Mucosa of rectum (tissue), 2 donors: ENCODE measurements at regions not wholly inside any gene's neighbourhood (a gene's known extent, or its start where the extent isn't known, plus 50 kb on each side); places are given as distances from the start of the nearest gene placed in this dataset.

Experiments
- H3K27ac ChIP-seq, 2 donors: one replicate each; pipeline ENCODE4 v1.7.0; 2013; ENCODE audit warnings: inconsistent platforms in 2 of 2, low read depth in 2 of 2, low read length in 2 of 2
- H3K27me3 ChIP-seq, 2 donors: one replicate each; pipeline ENCODE4 v1.7.0; 2013; ENCODE audit warnings: low read length in 2 of 2; ENCODE audit not compliant: control insufficient read depth in 2 of 2, insufficient read depth in 2 of 2
- H3K36me3 ChIP-seq, 2 donors: one replicate each; pipeline ENCODE4 v1.7.0; 2013; ENCODE audit warnings: low read length in 2 of 2; ENCODE audit not compliant: control insufficient read depth in 2 of 2, insufficient read depth in 2 of 2
- H3K4me1 ChIP-seq, 2 donors: one replicate each; pipeline ENCODE4 v1.7.0; 2013; ENCODE audit warnings: low read length in 2 of 2, mild to moderate bottlenecking in 1 of 2; ENCODE audit not compliant: control insufficient read depth in 2 of 2, insufficient read depth in 2 of 2
- H3K4me3 ChIP-seq, 2 donors: one replicate each; pipeline ENCODE4 v1.7.0; 2013; ENCODE audit warnings: low read length in 2 of 2
- H3K9ac ChIP-seq, 2 donors: one replicate each; pipeline ENCODE4 v1.7.0; 2013; ENCODE audit warnings: low read length in 2 of 2, low read depth in 1 of 2, mild to moderate bottlenecking in 1 of 2
- H3K9me3 ChIP-seq, 2 donors: one replicate each; pipeline ENCODE4 v1.7.0; 2013; ENCODE audit warnings: low read length in 2 of 2; ENCODE audit not compliant: control insufficient read depth in 2 of 2
- donor health status: healthy.
- donor health status: Normal muscosa, but diverticular disease.

DNA sequence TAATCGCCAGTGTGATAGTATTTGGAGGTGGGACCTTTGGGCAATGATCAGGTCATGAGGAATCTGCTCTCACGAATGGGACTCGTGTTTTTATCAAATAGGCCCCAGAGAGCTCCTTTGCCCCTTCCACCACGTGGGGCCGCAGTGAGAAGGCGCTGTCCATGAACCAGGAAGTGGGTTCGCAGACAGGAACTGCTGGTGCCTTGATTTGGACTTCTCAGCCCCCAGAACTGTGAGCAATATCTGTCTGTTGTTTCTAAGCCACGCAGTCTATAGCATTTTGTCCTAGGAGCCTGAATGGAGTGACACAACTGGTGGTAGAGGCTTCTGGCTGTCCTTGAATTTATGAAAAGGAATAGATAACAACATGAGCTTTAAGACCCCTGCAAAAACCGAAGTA lies 111.2 kb upstream of the HDAC4 start:
- no peaks in the 10 kb centered on the region for H3K4me1 ChIP-seq
- H3K27me3 ChIP-seq = no peaks in the 10 kb centered on the region
- H3K27ac ChIP-seq = no peak overlapping the region

GRCh38 chr2:239509373-239510143 lies 108.7 kb upstream of the HDAC4 start:
- Histone ChIP-seq H3K4me3 (no peak overlapping the region), H3K4me1 (no peaks in the 10 kb centered on the region), H3K9ac (no peak overlapping the region), H3K27ac (no peak overlapping the region), H3K27me3 (no peaks in the 10 kb centered on the region), H3K36me3 (no peaks in the 10 kb centered on the region), H3K9me3 (no peaks in the 10 kb centered on the region)

More for the DNA sequence above, 111.2 kb upstream of the HDAC4 start:
- Histone ChIP-seq H3K4me3 (no peak overlapping the region), H3K36me3 (no peaks in the 10 kb centered on the region), H3K9me3 (no peaks in the 10 kb centered on the region), H3K9ac (no peak overlapping the region)

GRCh38 chr2:239508261-239508660 lies 107.4 kb upstream of the HDAC4 start:
- H3K36me3 ChIP-seq = no peaks in the 10 kb centered on the region

DNA sequence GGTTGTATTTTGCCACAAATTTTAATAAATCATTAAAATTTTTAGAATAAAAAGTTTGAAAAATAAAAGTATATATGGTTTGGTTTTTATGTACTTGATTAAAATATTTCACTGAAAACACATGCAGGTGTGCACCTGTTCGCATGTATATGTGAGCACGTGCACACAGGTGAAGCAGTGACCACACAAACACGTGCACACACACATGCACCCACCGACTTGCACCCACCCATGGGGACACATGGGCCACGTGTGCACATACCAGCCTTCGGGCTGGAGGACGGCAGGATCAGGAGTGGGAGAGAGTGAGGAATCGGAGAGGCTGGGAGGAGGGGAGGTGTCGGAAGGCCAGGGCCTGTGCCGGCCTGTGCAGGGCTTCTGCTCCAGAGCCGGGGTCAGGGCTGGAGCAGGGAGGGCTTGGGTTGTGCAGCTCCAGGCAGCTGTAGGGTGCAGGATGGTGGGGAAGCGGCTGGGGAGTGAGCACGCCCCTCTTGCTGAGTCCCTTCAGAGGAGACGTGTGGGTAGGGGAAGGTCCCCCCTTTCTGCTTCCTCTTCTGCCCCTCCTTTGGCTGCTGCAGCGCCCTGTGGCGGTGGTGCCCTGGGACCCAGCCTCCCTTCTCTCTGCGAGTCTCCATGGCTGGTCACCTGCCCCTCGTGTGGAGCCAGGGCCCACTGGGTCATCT lies 106.9 kb upstream of the HDAC4 start:
- no peaks in the 10 kb centered on the region for H3K27me3 ChIP-seq
- H3K9ac ChIP-seq = no peak overlapping the region
- H3K36me3 ChIP-seq = no peaks in the 10 kb centered on the region
- no peaks in the 10 kb centered on the region for H3K4me1 ChIP-seq
- H3K27ac ChIP-seq = no peak overlapping the region
- no peak overlapping the region for H3K4me3 ChIP-seq
- H3K9me3 ChIP-seq = no peaks in the 10 kb centered on the region

More at GRCh38 chr2:239508261-239508660, 107.4 kb upstream of the HDAC4 start:
- no peak overlapping the region for H3K27ac ChIP-seq
- no peak overlapping the region for H3K9ac ChIP-seq
- no peaks in the 10 kb centered on the region for H3K4me1 ChIP-seq
- no peak overlapping the region for H3K4me3 ChIP-seq
- no peaks in the 10 kb centered on the region for H3K27me3 ChIP-seq
- no peaks in the 10 kb centered on the region for H3K9me3 ChIP-seq

- Histone ChIP-seq H3K9ac (no peak overlapping the region), H3K27ac (no peak overlapping the region), H3K27me3 (no peaks in the 10 kb centered on the region), H3K4me1 (no peaks in the 10 kb centered on the region), H3K36me3 (no peaks in the 10 kb centered on the region), H3K4me3 (no peak overlapping the region), H3K9me3 (no peaks in the 10 kb centered on the region)
Observed at GRCh38 chr2:239506961-239507360, 106.1 kb upstream of the HDAC4 start.

DNA sequence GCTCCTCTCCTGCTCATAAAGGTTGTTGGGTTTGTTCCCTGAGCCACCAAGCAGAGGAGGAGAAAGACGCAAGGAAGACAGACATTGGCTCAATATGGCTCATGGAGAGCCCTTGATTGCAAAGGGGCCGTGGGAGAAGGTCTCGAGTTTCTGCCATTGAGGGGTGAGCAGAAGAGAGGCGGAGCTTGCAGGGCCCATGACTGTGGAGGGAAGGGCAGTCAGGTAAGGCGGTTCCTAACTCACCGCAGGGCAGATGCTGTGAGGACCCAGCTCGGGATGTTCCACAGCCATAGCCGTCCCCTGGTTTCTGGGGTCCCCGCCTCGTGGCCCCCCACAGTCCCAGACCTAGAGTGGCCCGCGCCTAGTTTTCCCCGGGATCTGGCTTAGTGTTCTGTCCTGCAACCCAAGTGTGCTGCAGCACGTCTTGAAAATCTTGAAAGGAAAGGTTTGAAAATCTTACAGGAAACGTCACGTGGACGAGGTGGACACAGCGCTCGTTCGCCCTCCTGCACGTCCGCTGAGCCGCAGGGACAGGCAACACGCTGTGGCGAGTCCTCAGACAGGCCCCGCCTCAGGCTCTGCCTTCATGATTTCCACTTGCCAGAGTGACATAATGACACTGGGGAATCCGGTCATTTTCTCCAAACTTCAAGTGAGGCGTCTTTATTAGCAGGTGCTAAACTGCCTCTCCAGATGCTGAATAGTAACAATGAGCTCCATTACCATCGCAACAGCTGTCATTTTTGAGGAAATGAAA lies 105.5 kb upstream of the HDAC4 start:
- no peak overlapping the region for H3K9ac ChIP-seq
- H3K9me3 ChIP-seq = no peaks in the 10 kb centered on the region
- H3K27me3 ChIP-seq = no peaks in the 10 kb centered on the region
- H3K4me3 ChIP-seq = no peak overlapping the region
- no peak overlapping the region for H3K27ac ChIP-seq
- no peaks in the 10 kb centered on the region for H3K36me3 ChIP-seq
- no peaks in the 10 kb centered on the region for H3K4me1 ChIP-seq

DNA sequence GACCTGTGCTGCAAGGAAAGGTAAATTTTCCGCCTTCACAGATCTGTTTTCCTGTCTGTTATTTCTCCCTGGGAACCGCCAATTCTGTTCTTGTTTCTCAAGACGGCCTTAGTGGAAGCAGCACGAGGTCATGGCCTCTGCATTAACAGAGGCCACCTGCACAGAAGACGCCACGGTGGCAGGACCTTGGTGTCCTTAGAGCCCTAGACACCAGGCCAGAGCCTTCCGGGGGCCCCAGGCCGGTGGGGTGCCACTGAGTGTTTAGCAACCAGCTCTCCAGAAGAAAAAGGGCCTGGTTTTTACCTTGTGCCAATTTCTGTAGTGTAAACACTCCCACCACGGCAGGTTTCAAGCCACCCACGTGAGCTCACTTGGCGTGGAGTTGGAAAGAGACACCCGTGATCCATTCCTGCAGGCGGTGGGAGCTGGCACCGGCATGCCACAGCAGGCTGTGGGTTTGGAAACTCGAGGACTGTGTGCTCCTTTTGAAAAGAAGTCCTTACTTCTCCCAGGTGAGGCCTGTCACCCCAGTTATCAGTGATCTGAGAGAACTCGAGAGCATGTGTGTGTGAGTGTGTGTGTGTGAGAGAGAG lies 103.9 kb upstream of the HDAC4 start:
- Histone ChIP-seq H3K9me3 (no peaks in the 10 kb centered on the region), H3K9ac (no peak overlapping the region), H3K27ac (no peak overlapping the region), H3K4me1 (peaks cover 0 to 4% of the 10 kb centered on the region in 2 donors), H3K4me3 (no peak overlapping the region), H3K27me3 (no peaks in the 10 kb centered on the region), H3K36me3 (no peaks in the 10 kb centered on the region)

DNA sequence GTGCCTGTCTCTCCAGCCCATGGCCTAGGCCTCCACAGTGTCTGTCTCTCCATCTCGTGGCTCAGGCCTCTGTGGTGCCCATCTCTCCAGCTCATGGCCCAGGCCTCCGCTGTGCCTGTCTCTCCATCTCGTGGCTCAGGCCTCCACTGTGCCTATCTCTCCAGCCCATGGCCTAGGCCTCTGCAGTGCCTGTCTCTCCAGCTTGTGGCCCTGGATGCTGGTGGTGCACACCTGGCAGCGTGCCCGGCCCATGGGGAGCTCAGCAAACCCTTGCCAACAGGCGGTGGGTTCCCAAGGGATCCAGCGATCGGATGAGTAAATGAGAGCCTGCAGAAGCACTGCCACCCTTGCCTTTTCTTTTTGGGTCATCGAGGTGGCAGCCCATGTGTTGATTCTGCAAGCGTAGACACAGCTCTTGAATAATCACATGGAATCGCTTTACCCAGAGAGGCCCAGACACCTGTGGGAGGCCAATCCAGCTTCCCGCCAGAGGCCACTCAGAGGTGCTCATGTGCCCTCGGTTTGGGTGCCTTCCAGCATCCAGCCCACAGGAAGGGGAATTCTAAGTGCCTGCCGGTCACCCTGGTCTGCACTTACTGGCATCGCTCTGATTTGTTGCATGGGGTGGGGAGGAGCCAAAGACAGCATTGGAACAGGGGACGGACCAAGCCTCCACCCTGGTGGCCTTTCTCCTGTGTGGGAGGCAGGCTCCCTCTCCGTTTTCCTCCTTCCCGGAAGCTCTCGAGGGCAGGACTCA lies 101.8 kb upstream of the HDAC4 start:
- Histone ChIP-seq H3K36me3 (no peaks in the 10 kb centered on the region), H3K27ac (peak overlapping the region in 1 of 2 donors; percentile 9), H3K27me3 (no peaks in the 10 kb centered on the region), H3K4me1 (peaks cover 0 to 4% of the 10 kb centered on the region in 2 donors), H3K9me3 (no peaks in the 10 kb centered on the region), H3K9ac (no peak overlapping the region), H3K4me3 (no peak overlapping the region)

DNA sequence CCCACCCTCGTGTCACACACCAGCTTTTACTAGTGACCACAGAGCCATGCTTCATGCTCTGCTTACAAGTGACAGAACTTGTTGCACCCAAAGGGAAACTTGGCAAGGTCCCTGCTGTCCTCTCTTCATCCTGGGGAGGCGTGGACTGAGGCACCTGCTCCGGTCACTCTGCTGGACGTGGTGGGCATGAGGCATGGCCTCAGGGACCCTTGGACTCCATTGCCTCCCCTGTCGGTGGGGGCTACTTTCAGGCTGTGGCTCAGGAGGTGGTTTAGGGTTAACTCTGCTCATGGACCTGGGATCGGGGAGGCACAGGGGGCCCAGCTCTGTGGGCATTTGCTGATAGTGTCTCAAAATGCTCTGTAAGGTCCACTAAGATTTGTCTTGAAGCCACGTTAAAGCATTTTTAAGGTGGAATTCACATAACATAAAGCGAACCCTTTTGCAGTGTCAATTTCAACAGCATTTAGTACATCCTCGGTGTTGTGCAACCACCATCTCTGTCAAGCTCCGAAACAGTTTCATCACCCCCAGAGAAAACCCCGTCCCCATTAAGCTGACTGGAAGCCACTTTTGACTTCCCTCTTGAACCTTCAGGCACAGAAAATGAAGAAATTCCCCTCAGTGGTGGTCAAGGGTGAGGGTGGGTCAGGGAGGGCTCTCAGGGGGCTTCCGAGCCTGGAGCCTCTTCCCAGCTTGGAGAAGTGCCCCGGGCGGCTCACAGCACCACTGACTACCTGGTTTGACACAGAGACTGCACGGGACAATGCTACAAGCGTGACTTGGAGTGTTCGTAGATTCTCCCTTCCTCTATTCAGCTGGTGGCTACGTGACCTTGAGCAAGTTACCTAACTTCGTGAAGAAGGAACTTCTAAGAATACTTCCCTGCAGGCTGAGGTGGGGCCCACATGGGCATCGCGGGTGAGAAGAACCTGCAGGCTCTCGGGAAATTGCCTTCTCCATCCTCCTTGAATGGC lies 100.0 kb upstream of the HDAC4 start:
- Histone ChIP-seq H3K27me3 (no peaks in the 10 kb centered on the region), H3K9me3 (no peaks in the 10 kb centered on the region), H3K9ac (no peak overlapping the region), H3K27ac (peak overlapping the region in 1 of 2 donors; percentile 33), H3K36me3 (no peaks in the 10 kb centered on the region), H3K4me1 (peaks cover 0 to 4% of the 10 kb centered on the region in 2 donors), H3K4me3 (no peak overlapping the region)
